LNCaP clone FGC (cell line): ENCODE measurements at regions not wholly inside any gene's neighbourhood (a gene's known extent, or its start where the extent isn't known, plus 50 kb on each side); places are given as distances from the start of the nearest gene placed in this dataset.

Experiments
- DNase-seq: peaks from one replicate; pipeline ENCODE4 v3.0.0-alpha.2; 2011; ENCODE audit warnings: low read depth
- H3K4me3 ChIP-seq: 2 replicates; pipeline ENCODE4 v1.5.1; 2011; ENCODE audit warnings: mild to moderate bottlenecking, low read depth, low read length, control low read depth
- TF ChIP-seq, protein P1 (sequence below): IDR thresholded peaks from 2 replicates; pipeline ENCODE4 v1.5.1; 2012; ENCODE audit warnings: mild to moderate bottlenecking; ENCODE audit not compliant: control insufficient read depth, insufficient read depth; ENCODE audit errors: extremely low read depth

DNA sequence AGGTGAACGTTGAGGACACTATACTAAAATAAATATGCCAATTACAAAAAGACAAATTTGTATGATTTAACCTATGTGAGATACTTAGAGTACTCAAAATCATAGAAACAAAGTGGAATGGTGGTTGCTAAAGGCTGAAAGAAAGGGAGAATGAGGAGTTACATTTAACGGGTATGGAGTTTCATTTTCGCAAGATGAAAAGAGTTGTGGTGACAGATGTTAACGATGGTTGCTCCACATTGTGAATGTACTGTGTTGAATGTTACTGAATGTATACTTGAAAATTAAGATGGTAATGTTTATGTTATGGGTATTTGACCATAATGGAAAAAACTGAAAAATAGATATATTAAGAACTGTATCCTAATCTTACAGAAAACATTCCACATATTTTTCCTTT is 51.3 kb upstream of the MOCS2 start:
- H3K4me3 ChIP-seq = no peak overlapping the region
- DNase-seq = no peak
- TF ChIP-seq, protein P1, sequence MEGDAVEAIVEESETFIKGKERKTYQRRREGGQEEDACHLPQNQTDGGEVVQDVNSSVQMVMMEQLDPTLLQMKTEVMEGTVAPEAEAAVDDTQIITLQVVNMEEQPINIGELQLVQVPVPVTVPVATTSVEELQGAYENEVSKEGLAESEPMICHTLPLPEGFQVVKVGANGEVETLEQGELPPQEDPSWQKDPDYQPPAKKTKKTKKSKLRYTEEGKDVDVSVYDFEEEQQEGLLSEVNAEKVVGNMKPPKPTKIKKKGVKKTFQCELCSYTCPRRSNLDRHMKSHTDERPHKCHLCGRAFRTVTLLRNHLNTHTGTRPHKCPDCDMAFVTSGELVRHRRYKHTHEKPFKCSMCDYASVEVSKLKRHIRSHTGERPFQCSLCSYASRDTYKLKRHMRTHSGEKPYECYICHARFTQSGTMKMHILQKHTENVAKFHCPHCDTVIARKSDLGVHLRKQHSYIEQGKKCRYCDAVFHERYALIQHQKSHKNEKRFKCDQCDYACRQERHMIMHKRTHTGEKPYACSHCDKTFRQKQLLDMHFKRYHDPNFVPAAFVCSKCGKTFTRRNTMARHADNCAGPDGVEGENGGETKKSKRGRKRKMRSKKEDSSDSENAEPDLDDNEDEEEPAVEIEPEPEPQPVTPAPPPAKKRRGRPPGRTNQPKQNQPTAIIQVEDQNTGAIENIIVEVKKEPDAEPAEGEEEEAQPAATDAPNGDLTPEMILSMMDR = no peak

DNA sequence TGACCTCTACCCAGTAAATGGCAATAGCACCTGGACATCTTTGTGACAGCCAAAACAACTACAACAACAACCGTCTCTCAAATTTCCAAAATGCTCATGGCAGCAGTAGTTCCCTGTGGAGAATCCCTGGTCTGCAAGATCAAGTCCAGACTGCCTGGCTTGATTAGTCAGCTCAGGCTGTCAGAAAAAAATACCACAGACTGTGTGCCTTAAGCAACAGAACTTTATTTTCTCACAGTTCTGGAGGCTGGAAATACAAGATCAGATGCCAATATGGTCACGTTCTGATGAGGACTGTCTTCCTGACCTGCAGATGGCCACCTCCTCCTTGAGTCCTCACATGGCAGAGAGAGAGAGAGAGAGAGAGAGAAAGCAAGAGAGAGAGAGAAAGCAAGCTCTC is 52.3 kb upstream of the MOCS2 start:
- no peak for DNase-seq
- no peak overlapping the region for H3K4me3 ChIP-seq
- TF ChIP-seq, protein P1 = no peak

DNA sequence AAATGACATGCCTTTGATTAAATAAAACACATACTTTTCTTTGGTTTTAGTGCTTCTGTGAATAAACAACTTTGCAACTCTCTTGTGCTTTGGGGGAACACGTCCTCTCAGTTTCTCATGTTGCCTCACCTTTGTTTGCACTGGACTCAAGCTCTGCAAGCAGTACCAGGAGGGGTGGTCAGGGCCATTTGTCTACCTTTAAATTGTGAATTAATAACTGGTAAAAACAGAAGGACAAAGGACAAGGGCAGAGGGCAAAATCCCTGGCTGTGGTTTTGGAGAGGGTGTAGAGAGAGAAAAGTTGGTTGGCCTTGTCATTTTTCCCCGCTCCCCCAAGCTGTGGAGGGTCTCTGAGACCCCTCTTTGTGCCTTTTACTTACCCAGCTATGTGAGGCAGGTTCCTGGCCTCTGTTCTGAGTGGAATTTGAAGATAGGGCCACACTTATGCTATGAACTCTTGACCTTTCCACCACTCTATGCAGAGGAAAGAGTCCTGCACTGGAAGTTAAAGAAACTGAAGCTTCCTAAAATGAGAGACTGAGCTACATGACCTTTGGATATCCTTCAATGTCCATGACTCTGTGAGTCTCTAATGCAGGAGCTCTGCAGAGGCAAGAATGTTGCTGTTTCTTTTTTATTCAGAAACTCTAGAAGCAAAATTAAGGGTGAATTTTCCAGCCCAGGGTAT is 55.1 kb upstream of the MOCS2 start:
- no peak for DNase-seq

DNA sequence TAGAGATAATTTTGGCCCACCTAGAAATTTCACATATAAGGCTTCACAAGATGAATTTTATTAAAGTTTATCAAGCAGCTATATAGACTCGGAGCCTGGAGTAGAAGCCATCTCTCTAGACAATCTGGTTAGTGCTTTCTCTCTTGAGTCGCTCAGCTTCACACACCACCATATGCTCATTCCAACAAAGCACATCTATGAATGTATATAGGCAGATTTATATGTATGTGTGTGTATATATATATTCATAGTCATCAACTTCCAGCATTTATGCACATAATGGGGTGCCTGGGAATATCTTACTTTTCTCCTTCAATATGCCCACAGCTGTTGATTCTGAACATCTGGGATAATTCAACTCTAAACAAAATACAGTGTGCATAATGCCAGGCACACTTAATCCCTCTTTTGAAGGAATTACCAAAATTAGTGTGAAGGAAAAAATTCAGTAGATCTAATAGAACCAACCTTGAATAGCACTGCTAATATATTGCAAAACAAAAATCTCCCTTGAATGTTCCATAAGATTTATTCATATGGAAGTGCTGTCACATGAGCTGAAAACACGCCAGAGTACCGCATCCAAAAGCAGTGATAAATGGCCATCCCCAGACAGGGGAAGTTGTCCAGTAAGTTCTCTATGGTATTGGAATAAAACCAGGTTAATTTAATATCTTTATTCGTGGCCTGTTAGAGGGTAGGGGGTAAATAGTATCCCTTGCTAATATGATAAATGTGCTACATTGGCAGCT is 56.0 kb upstream of the MOCS2 start:
- TF ChIP-seq, protein P1 = no peak
- H3K4me3 ChIP-seq = no peak overlapping the region
- no peak for DNase-seq

More for the DNA sequence above, 55.1 kb upstream of the MOCS2 start:
- H3K4me3 ChIP-seq = no peak overlapping the region
- TF ChIP-seq, protein P1 = no peak

DNA sequence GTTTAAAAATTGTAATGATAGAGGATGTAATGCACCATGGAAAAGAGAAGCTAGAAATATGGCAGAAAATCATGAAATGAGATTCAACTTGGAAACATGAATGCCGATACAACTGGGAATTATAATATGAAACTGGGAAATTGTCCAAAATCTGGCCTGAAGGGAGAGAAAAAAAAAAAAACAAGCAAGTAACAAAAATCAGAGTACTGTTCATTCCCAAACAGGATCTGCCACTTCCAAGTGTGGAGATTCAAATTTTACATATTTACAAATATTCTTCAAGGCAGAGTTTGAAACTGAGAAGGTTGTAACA is 56.6 kb upstream of the MOCS2 start:
- TF ChIP-seq, protein P1 = no peak
- no peak overlapping the region for H3K4me3 ChIP-seq
- no peak for DNase-seq

DNA sequence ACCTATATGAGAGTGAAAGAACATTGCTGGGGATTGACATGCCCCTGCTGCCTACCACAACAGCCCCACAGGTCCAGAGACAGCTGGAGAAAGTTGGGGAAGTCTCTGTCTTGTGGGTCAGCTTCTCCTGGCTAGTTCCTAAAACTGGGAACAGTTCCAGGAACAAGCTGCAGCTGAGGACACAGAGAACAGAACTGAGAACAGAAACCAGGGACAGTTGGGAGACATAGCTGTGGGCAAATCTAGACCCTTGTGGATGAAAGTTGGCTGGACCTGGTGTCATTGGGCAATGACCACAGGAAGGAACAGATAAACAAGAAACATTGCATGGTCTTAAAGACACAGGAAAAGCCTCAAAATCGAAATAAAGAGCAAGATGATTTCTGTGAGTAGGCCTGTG is 58.3 kb upstream of the MOCS2 start:
- no peak overlapping the region for H3K4me3 ChIP-seq
- TF ChIP-seq, protein P1 = no peak
- DNase-seq = no peak
